NCI-H2107 treated with DMSO at 0.1 percent for 48 hours (cell line): ENCODE measurements at regions not wholly inside any gene's neighbourhood (a gene's known extent, or its start where the extent isn't known, plus 50 kb on each side); places are given as distances from the start of the nearest gene placed in this dataset.
"Not testable (repeated sequence)": the region's sequence is repeated elsewhere in the genome, so short reads cannot be mapped to it uniquely, and the experiment has no call there.

Experiments
- DNase-seq: peaks from one replicate; lab custom pipeline; 2025; ENCODE audit not compliant: unreplicated experiment; lab: John Stamatoyannopoulos, UW

DNA sequence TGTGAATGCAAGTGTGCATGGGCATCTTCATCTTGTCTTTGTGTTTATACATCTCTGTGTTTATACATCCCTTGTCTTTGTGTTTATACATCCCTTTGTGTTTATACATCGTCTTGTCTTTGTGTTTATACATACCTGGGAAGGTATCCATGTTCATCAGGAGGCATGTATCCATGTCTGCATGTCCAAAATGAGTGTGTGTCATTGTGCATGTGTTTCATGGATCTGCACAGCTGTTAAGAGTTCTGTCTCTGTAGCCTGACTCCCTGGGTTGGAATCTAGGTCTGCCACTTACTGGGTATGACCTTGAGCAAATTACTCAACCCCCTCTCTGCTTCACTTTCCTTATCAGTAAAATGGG, 50.1 kb upstream of the SIRPA start:
- no peak for DNase-seq

GRCh38 chr20:1844325-1845162, 50.7 kb upstream of the SIRPA start:
- DNase-seq = no peak

- DNase-seq = no peak
These were observed 52.9 kb upstream of the SIRPA start for GRCh38 chr20:1842281-1842680.

- DNase-seq = no peak
These were observed 53.6 kb upstream of the SIRPA start for GRCh38 chr20:1841554-1842140.

DNA sequence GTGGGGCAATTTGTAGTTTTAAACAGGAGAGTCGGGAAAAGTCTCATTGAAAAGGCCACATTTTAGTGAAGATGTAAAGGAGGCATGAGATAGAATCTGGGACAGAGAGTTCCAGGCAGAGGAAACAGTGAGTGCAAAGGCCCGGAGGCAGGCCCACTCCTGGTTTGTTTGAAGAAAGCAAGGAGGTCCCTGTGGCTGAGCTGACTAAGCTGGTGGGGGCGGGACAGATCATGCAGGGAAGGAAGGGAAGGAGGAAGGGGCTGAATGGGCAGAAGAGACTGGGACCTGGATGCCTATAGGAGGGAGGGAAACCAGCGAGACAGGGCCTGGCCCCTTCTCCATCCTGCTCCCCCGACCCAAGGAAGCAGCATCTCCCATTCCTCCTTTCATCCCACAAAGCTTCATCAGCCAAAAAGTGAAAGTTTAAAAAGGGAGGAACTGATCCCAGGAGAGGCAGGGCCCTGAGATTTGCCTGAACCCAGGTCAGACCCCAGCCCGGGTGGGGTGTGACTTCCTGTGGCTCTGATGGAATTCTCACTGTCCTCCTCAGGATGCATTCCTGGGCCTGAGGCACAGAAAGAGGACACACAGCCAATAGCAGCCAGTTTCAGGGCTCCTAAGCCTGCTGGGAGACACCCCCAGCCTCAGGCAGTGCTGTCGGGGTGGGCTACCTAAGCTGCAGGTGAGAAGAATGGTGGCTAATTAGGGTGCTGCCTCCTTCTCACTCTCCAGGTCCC, 54.2 kb upstream of the SIRPA start:
- DNase-seq = no peak

DNA sequence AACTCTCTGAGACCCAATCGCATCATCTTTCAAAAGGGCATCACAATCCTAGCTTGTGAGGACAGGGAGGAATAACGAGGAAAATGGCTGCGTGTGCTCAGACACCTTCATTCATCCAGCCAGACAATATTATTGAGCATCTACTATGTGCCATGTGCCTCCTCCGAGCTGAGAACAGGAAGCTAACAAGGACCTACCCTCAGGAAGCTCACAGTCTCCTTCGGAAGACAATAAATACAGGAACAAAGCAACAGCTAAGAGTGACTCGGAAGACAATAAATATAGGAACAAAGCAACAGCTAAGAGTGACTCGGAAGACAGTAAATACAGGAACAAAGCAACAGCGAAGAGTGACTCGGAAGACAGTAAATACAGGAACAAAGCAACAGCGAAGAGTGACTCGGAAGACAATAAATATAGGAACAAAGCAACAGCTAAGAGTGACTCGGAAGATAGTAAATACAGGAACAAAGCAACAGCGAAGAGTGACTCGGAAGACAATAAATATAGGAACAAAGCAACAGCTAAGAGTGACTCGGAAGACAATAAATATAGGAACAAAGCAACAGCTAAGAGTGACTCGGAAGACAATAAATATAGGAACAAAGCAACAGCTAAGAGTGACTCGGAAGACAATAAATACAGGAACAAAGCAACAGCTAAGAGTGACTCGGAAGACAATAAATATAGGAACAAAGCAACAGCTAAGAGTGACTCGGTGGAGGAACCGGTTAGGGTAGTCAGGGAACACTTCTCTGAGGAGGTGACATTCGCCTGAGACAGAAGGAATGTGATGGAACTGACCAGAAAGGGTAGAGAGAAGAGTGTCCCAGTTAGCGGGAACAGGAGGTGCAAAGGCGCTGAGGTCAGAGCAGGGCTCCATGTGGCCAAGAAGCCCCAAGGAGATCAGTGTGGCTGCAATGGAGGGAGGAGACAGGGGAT, 55.6 kb upstream of the SIRPA start:
- not testable (repeated sequence) for DNase-seq

DNA sequence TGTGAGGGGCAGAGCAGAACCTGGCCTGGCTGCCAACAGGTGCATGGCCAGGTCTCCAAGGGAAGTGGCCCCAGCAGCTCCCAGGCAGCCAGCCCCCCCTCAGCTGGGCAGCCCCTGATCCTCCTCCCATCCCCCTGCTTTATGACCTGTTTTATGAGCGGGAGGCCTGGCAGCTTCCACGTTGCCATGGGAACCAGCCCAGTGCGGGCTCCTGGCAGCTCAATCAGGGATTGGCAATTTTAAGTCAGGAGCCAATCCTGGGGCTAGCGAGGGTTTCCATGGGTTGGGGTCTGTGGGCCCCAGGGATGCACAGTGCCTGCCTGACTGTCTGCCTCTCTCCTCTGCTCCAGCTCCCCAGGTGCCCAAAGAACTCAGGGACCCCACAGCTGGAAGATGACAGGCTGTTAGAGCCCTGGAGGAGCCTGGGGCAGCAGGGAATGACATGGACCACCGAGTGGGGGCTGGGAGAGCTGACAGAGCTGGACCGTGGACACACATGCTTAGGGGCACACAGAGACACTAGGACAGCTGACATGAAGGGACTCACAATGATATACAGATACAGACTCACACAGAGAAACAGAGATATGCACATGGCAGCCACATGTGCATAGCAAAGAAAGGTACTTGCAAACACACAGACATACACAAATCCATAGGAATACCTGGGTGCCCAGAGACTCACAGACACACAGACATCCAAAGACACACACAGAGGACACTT, 56.5 kb upstream of the SIRPA start:
- no peak for DNase-seq

DNA sequence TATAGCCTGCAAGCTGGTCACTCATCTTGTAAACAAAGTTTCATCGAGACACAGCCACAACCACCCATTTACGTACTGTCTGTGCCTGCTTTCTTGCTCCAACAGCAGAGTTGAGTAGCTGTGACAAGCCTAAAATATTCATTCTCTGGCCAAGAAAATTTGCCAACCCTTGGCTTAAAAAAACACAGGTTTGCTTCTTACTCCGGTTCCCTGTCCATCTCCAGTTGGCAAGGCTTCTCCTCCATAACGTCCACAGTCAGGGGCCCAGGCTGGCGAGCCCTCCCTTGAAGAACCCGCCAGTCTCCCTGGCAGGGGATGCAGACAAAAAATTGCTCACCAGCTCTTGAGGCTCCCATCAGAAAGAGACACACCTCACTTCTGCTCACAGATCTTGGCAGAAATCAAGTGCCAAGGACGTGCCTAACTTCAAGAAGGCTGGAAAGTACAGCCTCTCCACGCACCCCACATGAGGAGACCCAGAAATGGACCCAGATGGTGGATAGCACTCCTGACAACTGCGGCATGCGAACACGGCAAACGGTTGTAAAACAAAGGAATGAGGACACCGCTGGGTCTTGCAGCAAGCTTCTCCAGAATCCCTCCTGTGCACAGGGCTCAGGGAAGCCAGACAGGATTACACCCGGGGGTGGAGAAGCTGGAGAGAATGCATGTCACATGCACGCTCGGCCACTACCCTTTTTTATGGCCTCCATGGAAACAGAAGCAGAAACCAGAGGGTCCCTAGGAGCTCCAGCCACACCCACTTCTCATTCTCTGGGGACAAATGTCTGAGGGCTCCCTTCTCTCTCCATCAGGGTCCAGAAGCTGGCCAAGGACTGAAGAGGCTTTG, 59.8 kb upstream of the SIRPA start:
- DNase-seq = no peak

GRCh38 chr20:1833728-1834726, 61.2 kb upstream of the SIRPA start:
- no peak for DNase-seq

- DNase-seq = no peak
These were observed 62.0 kb upstream of the SIRPA start for GRCh38 chr20:1833216-1833615.

DNA sequence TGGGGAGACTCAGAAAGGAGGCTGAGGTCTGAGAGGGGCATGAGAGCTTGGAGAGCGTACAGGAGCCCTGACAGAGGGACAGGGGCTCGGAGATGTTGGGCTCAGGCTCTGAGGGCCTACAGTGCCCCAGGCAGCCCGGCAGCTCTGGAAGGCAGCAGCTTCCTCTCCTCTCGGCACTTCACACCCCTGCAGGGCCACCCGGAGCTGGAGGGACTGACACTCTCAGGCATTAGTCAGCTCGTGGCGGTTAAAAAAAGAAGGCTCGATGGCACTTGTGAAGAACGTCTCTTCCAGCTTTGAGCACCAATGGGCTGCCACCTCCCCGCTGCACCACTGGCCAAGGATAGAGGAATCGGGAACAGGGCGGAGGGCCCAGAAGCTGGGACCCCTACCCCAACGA, 62.6 kb upstream of the SIRPA start:
- DNase-seq = no peak

DNA sequence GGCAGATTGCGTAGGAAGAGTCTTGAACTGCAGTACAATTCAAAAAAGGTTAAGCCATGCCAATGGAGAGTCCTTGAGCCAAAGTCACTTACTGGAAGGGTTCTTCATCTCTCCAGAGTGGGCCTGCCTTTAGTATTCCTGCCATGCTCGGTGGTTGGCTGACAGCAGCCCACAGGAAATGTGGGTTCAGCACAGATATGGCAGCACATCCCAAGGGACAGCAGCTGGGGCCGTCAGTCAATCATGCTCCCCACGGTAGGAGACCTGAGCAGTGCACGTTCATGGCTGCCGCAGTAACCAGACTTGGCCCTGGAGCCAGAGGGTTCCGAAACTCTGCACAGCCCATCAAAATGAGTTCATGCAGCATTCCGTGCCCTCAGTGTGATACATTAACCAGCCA, 63.6 kb upstream of the SIRPA start:
- no peak for DNase-seq

DNA sequence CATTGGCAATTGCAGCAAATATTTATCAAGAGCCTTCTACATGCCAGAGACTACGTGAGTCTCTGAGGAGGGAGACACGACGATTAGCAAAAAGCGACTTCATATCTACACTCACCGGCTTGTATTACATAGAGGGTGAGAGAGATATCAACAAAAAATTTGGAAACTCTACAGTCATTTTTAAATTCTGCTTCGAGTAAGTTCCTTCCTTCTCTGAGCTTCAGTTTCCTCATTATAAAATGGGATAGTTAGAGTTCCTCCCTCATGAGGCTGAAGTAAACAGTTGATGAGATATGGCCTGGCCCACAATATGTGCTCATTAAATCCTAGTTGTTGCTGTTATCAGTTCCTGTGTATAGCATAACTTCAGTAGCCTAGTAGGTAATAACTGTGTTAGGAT, 64.1 kb upstream of the SIRPA start:
- DNase-seq = no peak

DNA sequence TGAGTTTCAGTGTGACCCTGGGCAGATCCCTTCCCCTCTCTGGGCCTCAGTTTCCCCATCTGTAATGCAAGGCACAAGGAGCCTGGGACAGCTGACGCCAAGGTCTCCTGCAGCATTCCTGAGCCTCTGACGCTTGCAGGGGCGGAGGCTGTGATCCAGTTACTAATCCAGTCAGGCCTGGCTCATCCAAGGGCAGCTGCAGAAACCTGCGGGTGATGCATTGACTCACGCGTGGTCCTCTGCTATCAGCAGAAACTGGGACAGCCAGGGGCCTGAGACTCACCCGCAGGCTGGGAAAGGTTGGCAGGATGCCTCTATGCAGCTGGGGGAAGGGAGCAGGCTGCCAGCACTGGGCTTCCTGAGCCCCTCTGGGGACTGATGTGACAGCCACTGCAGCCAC, 65.0 kb upstream of the SIRPA start:
- no peak for DNase-seq

DNA sequence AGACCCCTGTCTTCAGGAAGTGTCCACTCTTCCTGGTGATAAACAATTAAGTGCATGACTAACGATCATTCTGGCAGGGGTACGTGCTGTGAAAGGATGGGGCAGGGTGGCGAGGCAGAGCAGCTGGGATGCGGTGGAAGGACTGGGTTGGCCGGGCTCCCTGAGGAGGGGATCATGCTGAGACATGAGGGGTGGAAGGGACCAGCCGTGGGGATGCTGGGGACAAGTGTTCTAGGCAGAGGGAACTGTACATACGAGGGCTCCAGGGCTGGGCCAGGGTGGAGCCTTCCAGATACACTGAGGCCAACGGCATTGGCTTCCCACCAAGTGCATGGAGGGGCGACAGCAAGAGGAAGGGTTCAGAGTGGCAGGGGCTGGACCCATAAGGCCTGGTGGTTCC, 65.7 kb upstream of the SIRPA start:
- DNase-seq = no peak

GRCh38 chr20:1828786-1829131, 66.4 kb upstream of the SIRPA start:
- no peak for DNase-seq

DNA sequence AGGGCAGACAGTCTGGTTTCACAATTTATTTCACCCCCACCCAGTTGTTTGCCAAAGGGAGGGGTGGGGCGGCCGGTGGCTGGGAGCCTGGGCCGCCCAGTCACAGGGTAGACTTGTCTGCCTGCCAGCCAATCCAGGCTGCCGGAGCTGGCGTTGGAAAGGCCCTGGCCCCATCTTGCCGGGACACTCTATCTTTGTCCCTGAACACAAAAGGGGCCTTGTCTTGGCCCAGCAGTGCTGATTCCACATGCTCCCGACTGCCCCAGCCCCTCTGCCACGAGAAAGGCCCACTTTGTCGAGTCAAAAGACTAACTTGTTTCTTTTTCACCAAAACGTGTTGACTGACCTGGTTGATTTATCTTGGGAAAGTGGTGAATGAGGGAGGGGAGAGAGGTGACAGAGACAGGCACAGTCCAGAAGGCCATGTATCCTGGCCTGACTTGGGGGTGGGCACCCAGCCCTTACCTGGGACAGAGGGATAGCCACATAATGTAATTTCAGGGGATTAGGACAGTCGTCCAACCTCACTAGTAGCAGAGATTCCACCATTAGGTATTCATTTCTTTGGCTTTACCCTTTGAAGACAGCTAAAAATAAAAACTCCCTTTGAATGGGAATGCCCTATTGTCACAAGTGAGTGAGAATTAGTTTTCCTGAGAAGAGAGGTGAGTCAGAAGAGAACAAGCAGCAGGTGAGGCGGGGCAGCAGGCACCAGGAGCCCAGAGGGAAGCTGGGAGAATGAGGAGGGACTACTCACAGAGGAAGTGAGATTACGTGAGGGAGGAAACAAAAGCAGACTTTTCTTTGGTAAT, 67.0 kb upstream of the SIRPA start:
- DNase-seq = no peak
